HG02610 (cell line): ENCODE measurements at regions not wholly inside any gene's neighbourhood (a gene's known extent, or its start where the extent isn't known, plus 50 kb on each side); places are given as distances from the start of the nearest gene placed in this dataset.

Experiments
- ATAC-seq: cut with Tn5 transposase; IDR thresholded peaks from one replicate; pipeline ENCODE4 v1.9.1; 2021; ENCODE audit warnings: mild to moderate bottlenecking, moderate library complexity; ENCODE audit not compliant: unreplicated experiment

GRCh38 chr7:131903315-131903714, 346.9 kb upstream of the PODXL start:
- no peak for ATAC-seq

- ATAC-seq = no peak
Measured at GRCh38 chr7:131900785-131901287, 344.4 kb upstream of the PODXL start.

- ATAC-seq = no peak
Measured at GRCh38 chr7:131899271-131900030, 343.0 kb upstream of the PODXL start.

- ATAC-seq = no peak
Measured at GRCh38 chr7:131898418-131898817, 342.0 kb upstream of the PODXL start.

GRCh38 chr7:131897790-131898165, 341.4 kb upstream of the PODXL start:
- ATAC-seq = no peak

GRCh38 chr7:131897016-131897789, 340.8 kb upstream of the PODXL start:
- ATAC-seq = no peak

GRCh38 chr7:131896165-131896863, 339.9 kb upstream of the PODXL start:
- no peak for ATAC-seq

GRCh38 chr7:131895541-131896164, 339.2 kb upstream of the PODXL start:
- ATAC-seq = no peak

- ATAC-seq = no peak
Measured at GRCh38 chr7:131893631-131894340, 337.4 kb upstream of the PODXL start.

- ATAC-seq = no peak
Measured at GRCh38 chr7:131890176-131890575, 333.7 kb upstream of the PODXL start.

- ATAC-seq = no peak
Measured at GRCh38 chr7:131889572-131890150, 333.2 kb upstream of the PODXL start.

GRCh38 chr7:131883769-131884168, 327.3 kb upstream of the PODXL start:
- no peak for ATAC-seq

- no peak for ATAC-seq
Measured at GRCh38 chr7:131883196-131883595, 326.8 kb upstream of the PODXL start.

- ATAC-seq = no peak
Measured at GRCh38 chr7:131882321-131882720, 325.9 kb upstream of the PODXL start.

- no peak for ATAC-seq
Measured at GRCh38 chr7:131880078-131880477, 323.6 kb upstream of the PODXL start.

GRCh38 chr7:131879424-131879823, 323.0 kb upstream of the PODXL start:
- ATAC-seq = no peak

- no peak for ATAC-seq
Measured at GRCh38 chr7:131878777-131879176, 322.3 kb upstream of the PODXL start.

GRCh38 chr7:131873581-131873980, 317.2 kb upstream of the PODXL start:
- ATAC-seq = no peak

GRCh38 chr7:131869986-131870385, 313.6 kb upstream of the PODXL start:
- no peak for ATAC-seq
